Bone marrow (tissue), 2 donors: ENCODE measurements at regions not wholly inside any gene's neighbourhood (a gene's known extent, or its start where the extent isn't known, plus 50 kb on each side); places are given as distances from the start of the nearest gene placed in this dataset.

Experiments
- DNase-seq, 2 donors: peaks; one replicate each; lab custom pipeline; 2025; lab: John Stamatoyannopoulos, UW

DNA sequence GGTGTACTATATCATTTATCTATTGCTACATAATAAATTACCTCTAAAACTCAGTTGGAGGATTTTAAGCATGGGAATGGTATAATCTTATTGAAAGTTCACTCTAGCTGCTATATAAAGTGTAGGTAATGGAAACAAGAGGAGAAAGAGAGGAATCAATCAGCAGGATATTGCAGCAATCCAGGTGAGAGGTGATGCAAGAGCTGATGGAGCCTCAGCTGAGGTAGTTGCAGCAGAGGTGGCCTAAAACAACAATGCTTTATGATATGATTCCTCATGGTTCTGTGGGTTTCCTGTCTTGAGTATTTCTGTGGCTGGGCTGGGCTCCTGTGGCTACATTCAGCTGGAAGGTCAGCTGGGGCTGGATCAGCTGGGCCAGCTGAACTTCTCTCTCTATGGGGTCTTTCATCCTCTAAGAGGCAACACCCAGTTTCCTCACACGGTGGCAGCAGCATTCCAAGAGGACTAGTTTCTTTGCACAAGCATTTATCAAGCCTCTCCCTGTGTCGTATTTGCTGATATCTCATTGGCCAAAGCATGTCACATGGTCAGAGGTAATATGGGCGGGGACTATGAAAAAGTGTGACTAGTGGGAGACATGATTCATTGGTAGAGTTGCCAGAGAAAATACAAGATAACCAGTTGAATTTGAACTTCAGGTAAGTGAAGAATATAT lies 135.4 kb upstream of the LARGE1 start:
- no peak for DNase-seq

- no peak for DNase-seq
Measured at GRCh38 chr22:34057726-34058125, 137.4 kb upstream of the LARGE1 start.

- no peak for DNase-seq
Measured at GRCh38 chr22:34064696-34065095, 144.4 kb upstream of the LARGE1 start.

DNA sequence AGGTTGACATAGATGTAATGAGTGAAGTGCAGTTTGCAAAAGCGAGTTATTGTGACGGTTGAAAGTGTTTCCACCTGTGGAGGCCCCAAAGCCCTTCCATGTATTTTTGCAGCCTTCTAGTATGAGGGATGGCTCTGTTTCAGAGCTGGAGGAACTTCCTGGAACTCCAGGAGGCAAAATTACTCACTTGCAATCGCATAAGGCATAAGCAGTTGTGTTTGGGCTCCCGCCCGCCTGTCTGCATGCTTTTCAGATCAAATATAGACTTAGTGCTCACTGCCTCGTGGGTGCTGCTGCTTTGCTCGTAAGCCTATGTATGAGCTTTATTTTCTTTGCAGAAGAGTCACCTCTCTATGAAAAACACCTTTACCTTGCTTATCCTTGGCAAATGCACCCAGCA lies 146.8 kb upstream of the LARGE1 start:
- no peak for DNase-seq

DNA sequence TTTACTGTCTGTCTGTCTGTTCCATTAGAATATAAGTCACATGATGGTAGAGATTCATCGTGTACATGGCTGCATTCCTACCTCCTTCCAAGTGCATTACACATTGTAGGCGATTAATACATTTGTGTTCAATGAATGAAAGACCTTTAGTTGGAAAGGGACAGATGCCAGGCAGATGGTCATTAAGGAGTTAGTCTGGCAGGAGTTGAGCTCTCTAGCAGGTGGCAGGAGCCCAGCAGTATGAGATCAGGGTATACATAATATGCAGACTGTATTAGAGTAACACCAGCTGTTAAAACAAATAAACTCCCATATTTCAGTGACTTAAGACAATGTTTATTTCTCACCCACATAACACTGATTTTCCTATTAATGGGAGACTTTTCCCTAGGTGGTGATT lies 147.7 kb upstream of the LARGE1 start:
- DNase-seq: no peak

DNA sequence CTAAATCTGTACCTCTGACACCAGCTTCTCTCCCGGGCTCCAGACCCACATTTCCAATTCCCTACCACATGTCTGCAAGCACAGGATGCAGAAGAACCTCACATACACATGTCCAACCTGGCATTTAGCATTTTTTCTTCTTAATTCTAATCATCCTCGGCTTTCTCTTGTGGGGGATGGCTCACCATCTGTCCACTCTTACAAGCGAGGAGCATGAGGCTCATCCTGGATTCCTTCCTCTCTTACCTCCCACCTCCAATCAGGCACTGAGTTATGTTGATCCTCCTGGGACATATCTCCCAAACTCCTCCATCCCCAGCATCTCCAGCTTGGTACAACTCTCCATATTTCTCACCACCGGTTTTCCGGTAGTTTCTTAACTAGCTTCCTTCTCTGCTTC lies 149.8 kb upstream of the LARGE1 start:
- no peak for DNase-seq

GRCh38 chr22:34070531-34070930 lies 150.3 kb upstream of the LARGE1 start:
- no peak for DNase-seq

GRCh38 chr22:34072585-34072984 lies 152.3 kb upstream of the LARGE1 start:
- DNase-seq: no peak

- no peak for DNase-seq
Measured at GRCh38 chr22:34080433-34080832, 160.2 kb upstream of the LARGE1 start.

GRCh38 chr22:34096770-34097169 lies 176.5 kb upstream of the LARGE1 start:
- no peak for DNase-seq

DNA sequence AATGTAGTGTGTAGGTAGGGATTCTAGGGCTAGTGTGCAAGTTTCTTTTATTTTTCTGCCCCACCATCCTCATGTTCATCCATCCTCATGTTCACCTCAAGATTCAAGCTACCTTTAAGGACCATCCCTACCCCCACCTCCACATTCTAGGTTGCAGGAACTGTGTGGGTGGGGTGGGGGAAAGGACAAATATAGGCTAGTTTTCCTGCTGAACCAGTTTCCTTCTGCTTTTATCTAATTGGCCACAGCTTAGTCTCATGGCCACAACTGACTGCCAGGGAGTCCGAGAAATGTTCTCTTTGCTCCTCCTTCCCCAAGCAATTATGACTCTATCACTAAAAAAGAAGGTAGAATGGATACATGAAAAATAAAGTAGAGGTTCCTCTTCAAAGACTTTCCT lies 179.0 kb upstream of the LARGE1 start:
- DNase-seq: no peak

- no peak for DNase-seq
Measured at GRCh38 chr22:34102633-34103032, 182.4 kb upstream of the LARGE1 start.

- no peak for DNase-seq
Measured at GRCh38 chr22:34105461-34106062, 185.3 kb upstream of the LARGE1 start.

DNA sequence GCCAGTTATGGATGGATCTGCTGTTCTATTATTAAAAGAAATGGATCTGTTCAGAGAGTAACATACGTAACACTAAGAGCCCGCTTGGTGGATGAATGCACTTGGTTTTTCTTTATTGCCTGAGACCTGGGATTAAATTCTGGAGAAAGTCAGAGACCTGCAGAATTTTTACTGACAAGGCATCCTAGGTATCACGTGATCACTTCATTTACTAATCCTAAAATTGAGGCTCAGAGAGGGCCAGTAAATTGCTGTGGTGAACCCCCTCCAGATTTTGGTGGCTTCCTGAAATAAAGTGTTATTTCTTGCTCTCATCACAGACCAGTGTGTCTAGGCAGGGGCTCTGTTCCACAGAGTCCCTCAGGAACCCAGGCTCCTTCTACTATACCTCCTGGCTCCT lies 187.9 kb upstream of the LARGE1 start:
- DNase-seq: no peak

DNA sequence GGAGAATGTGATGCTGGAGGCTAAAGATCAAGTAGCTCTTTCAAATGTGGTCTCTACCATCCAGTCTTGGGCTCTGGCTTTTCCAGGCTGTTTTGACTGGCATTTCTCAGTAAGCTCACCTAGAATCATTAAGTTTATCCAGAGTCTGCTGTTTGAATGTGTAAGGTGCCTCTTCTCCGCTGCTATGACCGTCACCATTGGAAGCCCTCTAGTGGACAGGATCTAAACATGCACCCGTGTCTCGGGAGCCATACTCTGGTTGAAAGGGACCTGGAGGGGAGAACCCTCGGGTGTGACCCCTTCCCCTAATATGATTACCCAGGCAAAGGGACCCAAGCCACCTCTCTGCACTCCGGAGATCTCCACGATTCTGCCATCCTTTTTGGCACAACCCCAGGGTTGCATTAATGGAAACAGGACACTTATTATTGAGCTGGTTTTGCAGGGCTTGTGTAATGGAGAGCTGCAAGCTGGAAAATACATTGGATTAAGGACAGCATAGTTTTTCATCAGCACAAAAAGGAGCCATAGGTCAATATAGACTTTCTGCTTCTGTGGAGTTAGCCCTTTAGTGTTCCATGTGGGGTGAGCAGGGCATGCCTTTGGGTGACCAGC lies 191.0 kb upstream of the LARGE1 start:
- DNase-seq: no peak

DNA sequence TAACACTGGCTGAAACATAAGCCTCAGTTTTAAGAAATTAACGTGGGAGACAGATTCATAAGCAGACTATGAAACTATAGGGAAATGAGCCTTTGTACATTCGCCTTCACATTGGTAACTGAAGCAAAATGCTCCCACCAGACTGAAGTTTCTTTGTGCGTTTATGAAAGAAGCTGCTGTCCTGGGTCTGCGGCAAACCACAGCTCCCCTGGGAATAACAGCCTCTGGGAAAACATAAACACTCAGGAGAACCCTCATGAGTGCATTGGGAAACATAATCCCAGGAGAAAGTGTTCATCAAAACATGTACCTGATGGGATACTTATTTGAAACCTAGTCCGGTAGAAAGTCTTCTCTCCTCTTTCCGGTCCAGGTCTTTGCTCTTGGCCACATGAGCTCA lies 193.1 kb upstream of the LARGE1 start:
- no peak for DNase-seq

DNA sequence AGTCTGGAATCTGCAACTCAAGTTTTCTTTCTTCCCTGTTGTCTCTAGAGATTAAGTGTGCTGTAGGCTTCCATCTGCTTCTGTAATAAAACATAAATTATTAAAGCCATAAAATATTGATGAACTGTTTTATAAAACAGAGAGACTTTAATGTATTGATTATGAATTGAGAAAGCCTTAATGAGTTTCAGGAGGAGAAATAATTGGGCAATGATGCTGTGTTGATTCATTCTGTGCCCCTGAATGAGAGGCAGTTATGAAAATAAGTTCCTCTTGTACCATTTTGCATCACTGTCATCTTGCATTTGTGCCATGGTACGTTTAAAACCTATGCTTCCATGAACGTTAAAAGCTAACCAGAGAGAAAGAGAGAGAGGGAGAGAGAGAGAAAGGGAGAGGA lies 194.1 kb upstream of the LARGE1 start:
- DNase-seq: no peak

GRCh38 chr22:34115722-34116121 lies 195.4 kb upstream of the LARGE1 start:
- no peak for DNase-seq

DNA sequence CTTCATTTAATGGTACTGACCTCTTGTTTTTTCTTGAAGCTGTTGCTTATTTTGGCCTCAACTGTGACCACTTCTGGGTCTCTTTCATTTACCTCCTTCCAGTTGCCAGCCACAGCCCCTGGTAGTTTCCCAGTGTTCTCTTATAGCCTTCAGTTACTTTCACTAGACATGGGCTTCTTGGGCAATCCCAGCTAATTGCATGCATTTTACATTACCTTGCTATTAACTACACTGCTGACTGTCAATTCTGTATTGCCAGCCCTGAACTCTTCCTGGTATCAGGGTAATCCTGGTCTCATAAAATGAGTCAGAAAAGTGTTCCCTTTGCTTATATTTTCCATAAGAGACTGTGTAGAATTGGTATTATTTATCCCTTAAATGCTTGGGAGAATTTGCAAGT lies 195.8 kb upstream of the LARGE1 start:
- DNase-seq: no peak

- DNase-seq: no peak
Measured at GRCh38 chr22:34122042-34122441, 201.8 kb upstream of the LARGE1 start.

DNA sequence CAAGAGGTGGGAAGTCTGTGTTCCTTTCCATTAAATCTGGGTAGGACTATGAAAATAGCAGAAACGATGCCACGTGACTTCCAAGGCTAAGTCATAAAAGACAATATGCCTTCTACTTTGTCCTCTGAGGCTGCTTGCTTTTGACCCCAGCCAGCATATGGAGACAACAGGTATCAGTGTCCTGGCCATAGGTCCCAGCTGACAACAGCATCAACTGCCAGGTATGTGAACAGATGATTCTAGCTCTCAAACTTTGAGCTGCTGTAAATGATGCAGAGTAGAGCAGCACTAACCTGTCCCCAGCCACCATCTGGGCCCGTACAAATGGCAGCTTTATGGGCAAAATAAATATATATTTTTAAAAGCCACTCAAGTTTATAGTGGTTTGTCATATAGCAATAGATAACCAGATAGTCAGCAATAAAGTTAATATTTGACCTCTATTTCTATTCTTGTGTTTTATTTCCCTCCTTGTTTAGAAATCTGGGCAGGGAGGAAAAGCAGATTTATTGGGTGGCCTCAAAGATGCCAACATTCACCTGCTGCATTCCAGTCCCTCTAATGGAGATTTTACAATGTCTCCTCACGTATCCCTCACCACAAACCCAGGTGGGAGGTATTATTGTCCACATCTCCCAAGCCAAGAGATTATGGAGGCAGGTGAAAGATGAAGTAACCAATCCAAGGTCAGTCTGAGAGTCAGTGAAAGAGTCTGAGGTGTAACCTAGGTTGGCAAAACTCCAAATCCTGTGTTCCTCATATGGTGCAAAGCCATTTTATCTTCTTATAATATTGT lies 209.6 kb upstream of the LARGE1 start:
- no peak for DNase-seq

- DNase-seq: no peak
Measured at GRCh38 chr22:34135749-34136148, 215.5 kb upstream of the LARGE1 start.

- no peak for DNase-seq
Measured at GRCh38 chr22:34150023-34150422, 229.7 kb upstream of the LARGE1 start.
